ENCODE measurements at regions not wholly inside any gene's neighbourhood (a gene's known extent, or its start where the extent isn't known, plus 50 kb on each side); places are given as distances from the start of the nearest gene placed in this dataset.

DNA sequence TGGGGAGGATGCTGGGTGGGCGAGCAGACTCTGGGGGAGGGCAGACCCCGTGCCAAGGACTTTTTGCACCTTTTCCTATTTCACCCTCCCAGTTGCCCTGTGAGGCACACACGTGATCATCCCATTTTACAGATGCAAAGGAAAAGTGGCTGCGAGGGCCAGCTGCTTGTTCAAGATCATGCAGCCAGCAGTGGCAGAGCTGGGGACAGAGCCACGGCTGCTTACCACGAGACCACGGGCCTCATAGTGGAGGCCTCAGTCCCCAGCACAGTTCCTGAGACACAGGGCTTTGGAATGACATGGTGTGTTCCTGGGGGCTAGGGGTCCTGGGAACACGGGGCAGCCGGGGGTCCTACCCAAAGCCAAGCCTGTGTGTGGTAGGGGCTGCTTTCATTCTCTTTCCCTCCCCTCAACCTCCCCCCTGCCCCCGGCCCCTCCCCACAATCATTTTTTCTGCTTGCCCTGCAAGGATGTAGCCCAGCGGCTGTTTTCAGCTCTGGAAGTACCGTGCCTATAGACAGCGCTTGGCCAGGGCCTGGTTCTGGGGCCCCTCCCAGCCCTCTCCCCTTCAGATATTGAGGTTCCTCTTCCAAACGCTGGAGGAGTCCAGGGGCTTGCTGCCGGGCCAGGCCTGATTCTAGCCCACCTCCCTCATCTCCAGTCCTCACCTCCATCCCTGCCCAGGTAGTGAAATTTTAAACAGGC lies 58.5 kb upstream of the IER5L start:
- DNase-seq (ENCODE audit: low read depth) = no peak

DNA sequence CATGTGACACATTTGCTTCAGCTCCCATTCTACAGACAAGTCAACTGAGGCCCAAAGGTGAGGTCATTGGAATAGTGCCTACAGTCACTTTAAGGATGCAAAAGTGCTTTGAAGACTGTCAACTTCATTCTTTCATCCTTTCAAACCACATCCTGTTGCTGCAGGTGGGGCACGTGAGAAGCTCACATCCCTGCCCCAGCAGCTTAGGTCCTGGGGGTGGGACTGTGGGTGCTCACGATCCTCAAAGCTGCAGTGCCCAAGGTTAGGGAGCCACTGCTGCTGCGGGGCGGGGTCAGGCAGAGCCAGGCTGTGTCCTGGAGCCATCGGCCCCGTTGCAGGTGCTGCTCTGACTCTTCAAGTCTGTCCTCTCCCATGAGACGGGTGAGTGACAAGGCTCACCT lies 57.9 kb upstream of the IER5L start:
- peak; percentile 57 for DNase-seq (ENCODE audit: low read depth)

DNA sequence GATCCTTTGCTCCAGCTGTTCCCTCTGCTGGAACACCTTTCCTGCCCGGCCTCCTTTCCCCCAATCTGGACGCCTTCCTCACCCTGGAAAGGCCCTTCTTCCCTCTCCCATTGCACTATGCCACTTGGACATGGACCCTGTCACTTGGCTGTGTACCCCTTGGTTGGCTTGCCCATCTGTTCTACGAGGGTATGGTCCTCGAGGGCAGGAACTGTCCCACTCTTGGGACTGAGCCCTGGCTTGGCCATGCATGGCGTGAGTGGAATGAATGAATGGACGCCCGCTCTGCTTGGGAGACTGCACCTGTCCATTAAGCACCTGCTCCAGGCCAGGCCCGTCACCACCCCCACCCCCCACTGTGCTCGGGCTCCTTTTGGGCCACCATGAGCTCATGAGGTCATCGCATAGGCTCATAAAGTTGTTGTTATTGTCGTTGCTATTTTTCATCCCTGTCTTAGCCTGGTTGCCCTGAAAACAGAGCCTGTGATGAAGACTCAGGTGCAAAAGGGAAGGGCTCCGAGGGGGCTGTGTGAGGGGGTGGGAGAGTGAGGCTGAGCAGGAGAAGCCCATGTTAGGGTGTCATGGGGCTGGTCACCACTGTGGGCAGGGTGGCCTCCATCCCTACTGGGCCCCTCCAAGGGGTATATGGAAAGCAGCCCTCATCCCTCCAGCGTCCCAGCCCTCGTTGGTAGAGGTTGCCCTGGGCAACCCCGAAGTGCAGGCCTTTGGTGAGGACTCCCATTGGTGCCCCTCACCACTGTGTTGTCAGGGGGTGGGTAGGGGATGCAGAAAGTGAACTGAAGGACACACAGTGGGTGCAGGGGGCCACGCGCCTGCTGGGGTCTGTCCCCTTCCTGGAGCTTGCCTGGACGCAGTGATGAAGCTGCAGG lies 57.2 kb upstream of the IER5L start:
- no peak for DNase-seq (ENCODE audit: low read depth)

DNA sequence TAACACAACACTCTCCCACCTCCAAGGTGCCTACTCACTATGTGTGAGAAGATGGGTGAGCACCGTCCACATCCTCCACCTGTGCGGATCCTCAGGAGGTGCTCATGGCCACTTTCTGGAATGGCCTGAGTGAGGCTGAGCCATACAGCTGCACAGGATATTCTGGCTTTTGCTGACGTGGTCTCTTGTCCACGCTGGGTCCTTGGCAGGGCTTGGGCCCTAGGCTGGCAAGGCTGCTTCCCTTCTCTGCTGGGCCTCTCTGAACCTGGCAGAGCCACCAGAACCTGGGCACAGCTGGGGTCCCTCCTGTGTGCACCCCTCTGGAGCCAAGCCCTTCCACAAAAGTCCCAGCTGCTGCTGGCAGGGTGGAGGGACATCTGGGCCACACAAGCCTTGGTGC lies 56.4 kb upstream of the IER5L start:
- DNase-seq (ENCODE audit: low read depth) = no peak

DNA sequence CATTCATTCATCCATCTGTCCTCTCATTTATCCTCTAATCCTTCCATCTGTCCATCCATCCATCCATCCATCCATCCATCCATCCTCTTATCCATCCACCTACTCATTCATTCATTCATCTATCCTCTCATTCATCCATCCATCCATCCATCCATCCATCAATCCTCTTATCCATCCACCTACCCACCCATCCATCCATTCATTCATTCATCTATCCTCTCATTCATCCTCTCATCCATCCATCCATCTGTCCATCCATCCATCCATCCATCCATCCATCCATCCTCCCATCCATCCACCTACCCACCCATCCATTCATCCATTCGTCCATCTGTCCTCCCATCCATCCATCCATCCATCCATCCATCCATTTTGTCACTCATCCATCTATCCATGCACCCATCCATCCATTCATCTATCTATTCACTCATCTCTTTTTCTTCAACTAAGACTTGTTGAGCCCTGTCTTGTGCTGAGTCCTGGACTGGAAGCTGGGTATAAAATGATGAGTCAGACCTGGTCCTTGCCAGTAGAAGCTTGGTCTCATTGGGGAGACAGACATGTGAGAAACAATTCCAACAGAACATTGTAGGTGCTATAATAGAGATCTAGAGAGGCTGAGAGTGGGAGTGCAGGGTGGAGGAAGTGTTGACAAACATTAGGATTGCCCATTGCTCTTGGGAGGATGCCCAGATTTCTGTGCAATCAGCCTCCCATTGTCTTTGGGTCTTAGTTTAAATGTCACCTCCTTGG lies 55.0 kb upstream of the IER5L start:
- DNase-seq (ENCODE audit: low read depth) = no peak

DNA sequence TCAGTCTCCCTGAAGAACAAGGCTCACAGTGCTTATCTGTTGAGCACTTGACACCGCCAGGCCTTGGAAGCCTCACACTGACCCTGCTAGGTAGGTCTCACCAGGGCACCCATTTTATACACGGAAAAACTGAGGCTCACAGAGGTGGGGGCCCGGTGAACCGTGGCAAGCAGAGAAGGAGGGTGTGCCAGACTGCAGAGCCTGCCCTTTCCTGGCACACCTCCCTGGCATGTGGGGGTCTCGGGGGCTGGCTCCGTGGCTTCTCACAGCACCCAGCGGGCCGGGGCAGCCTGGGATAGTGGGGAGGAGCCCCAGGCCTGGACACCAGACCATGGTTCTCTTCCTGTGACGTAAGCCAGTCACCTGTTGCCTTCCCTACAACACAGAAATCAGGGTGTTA lies 53.7 kb upstream of the IER5L start:
- DNase-seq (ENCODE audit: low read depth) = no peak

DNA sequence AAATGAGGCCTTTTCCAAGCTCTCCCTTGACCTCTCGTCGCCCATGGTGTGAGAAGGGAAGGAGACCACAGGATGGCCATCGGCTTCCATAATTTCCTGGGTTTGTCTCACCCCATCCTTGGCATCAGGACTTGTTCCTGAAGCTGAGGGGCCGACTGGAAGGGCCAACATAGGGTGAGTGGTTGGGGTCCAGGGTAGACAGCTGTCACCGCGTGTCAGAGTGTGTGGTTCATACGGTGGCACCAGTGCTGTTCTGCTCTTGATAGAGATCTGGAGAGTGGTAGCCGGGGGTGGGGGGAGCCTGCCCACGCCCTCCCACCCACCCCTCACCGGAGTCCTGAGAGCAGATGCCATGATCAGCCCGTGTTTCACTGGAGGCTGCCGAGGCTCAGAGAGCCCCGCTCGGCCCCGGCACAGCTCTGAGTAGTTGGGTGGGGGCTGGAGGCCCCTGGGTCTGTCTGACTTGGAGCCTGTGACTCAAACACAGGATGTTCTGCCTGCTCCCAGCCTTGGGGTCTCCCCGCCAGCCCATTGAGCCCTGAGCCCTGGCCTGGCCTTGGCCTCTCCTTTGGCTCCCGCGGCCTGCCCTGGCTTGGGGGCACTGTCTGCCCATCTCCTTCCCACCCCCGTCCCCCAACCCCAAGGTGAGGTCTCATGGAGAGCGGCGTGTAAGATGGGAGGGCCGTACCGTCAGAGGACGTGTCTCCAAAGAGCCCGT lies 53.1 kb upstream of the IER5L start:
- DNase-seq (ENCODE audit: low read depth) = no peak

DNA sequence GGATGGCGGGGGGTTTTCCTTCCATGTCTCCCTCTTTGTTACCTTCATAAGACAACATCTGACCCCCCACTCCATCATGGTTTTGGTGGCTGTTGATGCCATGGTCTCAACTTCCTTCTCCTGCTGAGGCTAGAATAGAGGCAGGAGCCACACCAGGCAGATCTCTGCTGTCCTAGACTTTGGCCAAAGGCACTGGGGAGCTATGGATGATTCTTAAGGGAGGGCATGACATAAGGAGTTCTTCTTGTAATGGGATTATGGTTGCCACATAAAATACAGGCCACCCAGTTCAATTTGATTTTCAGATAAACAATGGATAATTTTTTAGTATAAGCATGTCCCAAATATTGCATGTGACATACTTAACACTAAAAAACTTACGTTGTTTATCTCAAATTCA lies 52.2 kb upstream of the IER5L start:
- DNase-seq (ENCODE audit: low read depth) = no peak

Measured in activated T-helper 1 cell treated with Interleukin-2 at 50 U/mL for 16 hours (primary cell).